T-helper 2 cell (primary cell): ENCODE measurements at regions not wholly inside any gene's neighbourhood (a gene's known extent, or its start where the extent isn't known, plus 50 kb on each side); places are given as distances from the start of the nearest gene placed in this dataset.
A peak's percentile ranks its signal among the peaks of the same experiment; 100 is the strongest.

Experiments used
- DNase-seq, 5 experiments: peaks; one replicate each; pipeline versions ENCODE4 v3.0.0 to v3.0.0-alpha.2; 2012 to 2022

DNA sequence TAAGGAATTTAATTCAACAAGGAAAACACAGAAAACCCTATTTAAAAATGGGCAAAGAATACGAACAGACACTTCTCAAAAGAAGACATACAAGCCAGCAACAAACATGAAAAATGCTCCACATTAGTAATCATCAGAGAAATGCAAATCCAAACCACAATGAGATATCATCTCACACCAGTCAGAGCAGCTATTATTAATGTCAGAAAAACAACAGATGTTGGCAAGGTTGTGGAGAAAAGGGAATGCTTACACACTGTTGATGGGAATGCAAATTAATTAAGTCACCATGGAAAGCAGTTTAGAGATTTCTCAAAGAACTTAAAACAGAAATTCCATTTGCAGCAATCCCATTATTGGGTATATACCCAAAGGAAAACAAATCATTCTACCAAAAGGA, 55.2 kb downstream of the GCC1 start:
- DNase-seq, result no peak

GRCh38 chr7:127527561-127527960, 57.8 kb downstream of the GCC1 start:
- no peak for DNase-seq

- DNase-seq, result no peak
Measured at GRCh38 chr7:127525866-127526480, 59.4 kb downstream of the GCC1 start.

DNA sequence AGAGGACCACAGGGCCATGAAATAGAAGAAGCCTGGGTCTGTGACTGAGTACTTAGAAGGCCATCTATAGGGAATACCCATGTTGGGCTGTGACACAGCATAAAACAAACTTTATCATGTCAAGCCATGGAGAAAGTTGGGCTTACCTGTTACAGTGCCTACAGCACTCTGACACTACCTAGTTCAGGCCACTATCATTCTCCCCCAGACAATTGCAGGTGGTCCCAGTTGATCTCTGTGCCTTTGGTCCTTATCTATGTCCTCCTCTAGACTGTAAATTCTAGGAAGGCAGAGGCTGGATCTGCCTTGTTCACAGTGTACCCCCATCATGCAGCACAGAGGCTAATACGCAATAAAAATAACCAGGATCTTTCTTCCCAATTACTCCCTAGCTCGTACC, 69.1 kb downstream of the GCC1 start:
- DNase-seq, result no peak

- DNase-seq, result peak in 2 of 5 experiments; percentile 4 to 44
Measured at GRCh38 chr7:127514499-127514898, 70.9 kb downstream of the GCC1 start.

GRCh38 chr7:127513311-127513710, 72.1 kb downstream of the GCC1 start:
- no peak for DNase-seq

- no peak for DNase-seq
Measured at GRCh38 chr7:127512663-127513062, 72.7 kb downstream of the GCC1 start.

DNA sequence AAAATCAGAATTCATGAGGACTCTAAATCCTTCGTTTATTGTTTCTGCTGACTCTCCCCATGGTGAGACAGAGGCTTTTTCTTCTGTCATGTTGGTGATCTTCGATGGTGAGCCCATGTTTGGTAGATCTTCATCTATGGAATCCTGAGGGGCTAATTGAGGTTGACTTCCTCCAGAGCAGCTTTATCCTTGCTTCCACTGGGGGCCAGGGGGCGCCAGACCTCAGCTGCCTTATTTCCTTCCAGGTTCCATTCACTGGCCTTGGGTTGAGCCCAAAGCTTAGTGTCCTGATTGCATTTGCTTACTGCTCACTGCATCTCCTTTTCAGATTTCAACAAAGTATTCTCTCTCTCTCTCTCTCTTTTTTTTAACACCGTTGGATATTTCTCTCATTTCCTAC, 80.7 kb downstream of the GCC1 start:
- DNase-seq, result peak in 1 of 5 experiments; percentile 9

- no peak for DNase-seq
Measured at GRCh38 chr7:127501817-127502216, 83.6 kb downstream of the GCC1 start.

DNA sequence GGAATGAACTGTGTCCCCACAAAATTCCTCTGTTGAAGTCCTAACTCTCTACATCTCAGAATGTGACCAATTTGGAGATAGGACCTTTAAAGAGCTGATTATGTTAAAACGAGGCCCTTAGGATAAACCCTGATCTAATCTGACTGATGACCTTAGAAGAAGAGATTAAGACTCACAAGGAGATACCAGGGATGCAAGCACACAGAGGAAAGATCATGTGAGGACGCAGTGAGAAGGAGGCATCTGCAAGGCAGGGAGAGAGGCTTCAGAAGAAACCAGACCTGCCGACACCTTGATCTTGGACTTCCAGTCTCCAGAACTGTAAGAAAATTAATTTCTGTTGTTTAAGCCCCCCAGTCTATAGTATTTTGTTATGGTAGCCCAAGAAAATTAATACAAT, 94.9 kb upstream of the ZNF800 start:
- DNase-seq, result no peak

- no peak for DNase-seq
Measured at GRCh38 chr7:127486654-127487053, 94.1 kb upstream of the ZNF800 start.

GRCh38 chr7:127485482-127485881, 93.0 kb upstream of the ZNF800 start:
- no peak for DNase-seq

- no peak for DNase-seq
Measured at GRCh38 chr7:127484954-127485353, 92.4 kb upstream of the ZNF800 start.

DNA sequence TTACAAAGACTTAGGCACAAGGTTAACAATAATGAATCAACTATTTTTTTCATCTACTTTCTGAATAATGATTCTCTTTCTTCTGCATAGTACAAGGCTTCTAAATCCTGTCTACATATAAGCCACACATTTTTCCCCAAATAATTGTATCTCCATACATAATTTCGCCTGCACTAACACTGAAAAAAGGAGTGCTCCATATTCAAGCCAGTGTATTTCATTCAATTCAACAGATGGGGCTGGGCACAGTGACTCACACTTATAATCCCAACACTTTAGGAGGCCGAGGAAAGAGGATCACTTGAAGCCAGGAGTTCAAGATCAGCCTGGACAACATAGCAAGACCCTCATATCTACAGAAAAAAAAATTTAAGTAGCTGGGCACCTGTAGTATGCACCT, 86.0 kb upstream of the ZNF800 start:
- no peak for DNase-seq

DNA sequence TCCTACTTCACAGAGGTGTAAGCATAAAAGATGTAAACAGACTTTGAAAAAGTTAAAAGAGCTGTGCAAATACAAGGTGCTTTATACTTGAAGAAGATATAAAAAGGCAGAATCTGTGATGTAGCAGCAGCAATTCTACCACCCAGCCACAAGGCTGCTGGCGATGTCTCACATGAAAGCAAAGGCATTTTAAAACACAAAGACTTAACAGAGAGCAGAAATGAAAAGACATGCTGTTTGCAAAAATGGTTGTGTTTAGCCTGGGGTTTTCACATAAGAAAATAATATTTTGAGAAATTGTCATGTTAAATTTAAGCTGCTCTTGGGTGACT, 85.5 kb upstream of the ZNF800 start:
- peak in 1 of 5 experiments; percentile 7 for DNase-seq

DNA sequence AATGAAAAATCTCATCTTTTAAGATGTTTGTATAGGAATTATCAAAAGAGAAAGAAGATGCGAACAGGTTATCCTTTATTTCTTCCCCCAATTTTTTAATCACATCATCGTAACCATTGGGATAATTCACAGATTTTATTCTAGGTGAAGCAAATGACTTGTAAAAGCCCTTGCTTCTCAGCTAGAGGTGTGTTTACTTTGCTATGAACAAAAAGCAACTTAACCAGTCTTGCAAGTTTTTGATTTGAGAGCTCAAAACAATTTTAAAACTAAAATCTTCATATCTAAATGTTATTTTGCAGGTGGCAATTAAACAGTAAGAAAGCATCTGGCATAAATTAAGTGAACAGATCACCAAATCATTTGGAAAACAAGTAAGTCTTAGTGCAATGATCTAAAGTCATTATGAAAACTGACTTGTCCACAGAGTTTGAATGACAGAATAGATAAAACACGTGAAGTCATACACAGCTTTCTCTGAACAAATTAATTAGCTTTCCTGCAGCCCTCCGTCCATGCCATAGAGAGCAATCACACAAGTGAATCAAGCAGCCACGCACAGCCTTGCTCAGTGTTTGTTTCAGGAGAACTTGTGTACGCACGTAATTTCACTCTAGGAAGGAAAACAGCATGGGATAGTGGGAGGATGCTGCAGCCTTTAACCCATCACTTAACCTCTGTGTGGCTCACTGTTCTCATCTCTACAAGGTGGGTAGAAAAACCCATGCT, 85.0 kb upstream of the ZNF800 start:
- no peak for DNase-seq

DNA sequence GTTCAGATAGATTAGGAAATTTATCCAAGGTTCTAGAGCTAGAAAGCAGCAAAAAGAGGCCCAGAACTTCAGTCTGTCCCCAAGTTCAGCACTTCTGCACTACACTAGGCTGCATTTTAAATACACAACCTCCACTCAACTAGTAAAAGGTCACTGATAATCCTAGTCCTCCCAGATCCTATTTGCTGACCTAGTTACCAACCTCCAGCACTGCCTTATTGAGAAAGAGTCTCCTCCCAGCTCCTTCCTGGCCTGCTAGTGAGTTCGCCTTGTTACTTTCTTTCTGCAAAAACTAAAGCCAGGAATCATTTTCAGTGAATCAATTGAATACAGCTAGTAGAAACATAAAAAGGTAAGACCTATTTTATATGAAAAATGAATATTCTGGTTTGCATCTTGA, 84.1 kb upstream of the ZNF800 start:
- DNase-seq, result no peak

GRCh38 chr7:127474457-127474856, 81.9 kb upstream of the ZNF800 start:
- no peak for DNase-seq

GRCh38 chr7:127473409-127473808, 80.9 kb upstream of the ZNF800 start:
- DNase-seq, result no peak

DNA sequence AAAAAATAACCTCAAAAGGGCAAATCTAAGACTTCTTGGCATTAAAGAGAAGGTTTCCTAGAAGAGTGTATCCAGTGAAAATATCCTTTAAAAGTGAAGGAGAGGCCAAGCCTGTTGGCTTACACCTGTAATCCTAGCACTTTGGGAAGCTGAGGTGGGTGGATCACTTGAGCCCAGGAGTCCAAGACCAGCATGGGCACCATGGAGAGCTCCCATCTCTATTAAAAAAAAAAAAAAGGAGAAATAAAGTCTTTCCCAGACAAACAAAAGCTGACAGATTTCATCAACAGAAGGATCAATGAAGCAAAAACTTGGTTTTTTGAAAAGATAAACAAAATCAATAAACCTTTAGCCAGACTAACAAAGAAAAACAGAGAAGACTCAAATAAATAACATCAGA, 67.6 kb upstream of the ZNF800 start:
- no peak for DNase-seq

DNA sequence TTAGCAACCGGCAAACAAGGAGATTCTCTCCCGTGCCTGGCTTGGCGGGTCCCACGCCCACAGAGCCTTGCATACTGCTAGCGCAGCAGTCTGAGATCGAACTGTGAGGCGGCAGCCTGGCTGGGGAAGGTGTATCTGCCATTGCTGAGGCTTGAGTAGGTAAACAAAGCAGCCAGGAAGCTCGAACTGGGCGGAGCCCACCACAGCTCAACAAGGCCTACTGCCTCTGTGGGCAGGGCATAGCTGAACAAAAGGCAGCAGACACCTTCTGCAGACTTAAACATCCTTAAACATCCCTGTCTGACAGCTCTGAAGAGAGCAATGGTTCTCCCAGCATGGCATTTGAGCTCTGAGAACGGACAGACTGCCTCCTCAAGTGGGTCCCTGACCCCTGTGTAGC, 58.8 kb upstream of the ZNF800 start:
- peak in 1 of 5 experiments; percentile 30 for DNase-seq

DNA sequence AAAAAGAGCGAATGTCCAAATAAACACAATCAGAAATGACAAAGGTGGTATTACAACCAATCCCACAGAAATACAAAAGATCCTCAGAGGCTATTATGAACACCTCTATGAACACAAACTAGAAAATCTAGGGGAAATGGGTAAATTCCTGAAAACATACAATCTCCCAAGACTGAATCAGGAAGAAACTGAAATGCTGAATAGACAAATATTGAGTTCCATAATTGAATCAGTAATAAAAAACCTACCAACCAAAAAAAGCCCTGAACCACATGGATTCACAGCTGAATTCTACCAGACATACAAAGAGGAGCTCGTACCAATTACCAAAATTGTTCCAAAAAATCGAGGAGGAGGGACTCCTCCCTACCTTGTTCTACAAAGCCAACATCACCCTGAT, 56.1 kb upstream of the ZNF800 start:
- DNase-seq, result no peak

GRCh38 chr7:127447326-127447945, 54.9 kb upstream of the ZNF800 start:
- peak in 4 of 5 experiments; percentile 4 to 81 (median 34) for DNase-seq

GRCh38 chr7:127446842-127447241, 54.3 kb upstream of the ZNF800 start:
- DNase-seq, result no peak
